IPS DF 6.9 (cell line): ENCODE measurements at regions not wholly inside any gene's neighbourhood (a gene's known extent, or its start where the extent isn't known, plus 50 kb on each side); places are given as distances from the start of the nearest gene placed in this dataset.

Experiments
- DNase-seq: peaks from one replicate; pipeline ENCODE4 v3.0.0-alpha.2; 2013; ENCODE audit warnings: low read depth, low spot score
- H3K27ac ChIP-seq: one replicate; pipeline ENCODE4 v1.5.1; 2013; ENCODE audit warnings: low read length, control low read depth
- H3K27me3 ChIP-seq: 2 replicates; pipeline ENCODE4 v1.6.1; 2013; ENCODE audit warnings: mild to moderate bottlenecking, low read length; ENCODE audit not compliant: control insufficient read depth, insufficient read depth
- H3K36me3 ChIP-seq: 2 replicates; pipeline ENCODE4 v1.6.1; 2013; ENCODE audit warnings: low read length; ENCODE audit not compliant: control insufficient read depth, insufficient read depth
- H3K4me1 ChIP-seq: 2 replicates; pipeline ENCODE4 v1.6.1; 2013; ENCODE audit warnings: low read length; ENCODE audit not compliant: control insufficient read depth, insufficient read depth
- H3K4me3 ChIP-seq: 2 replicates; pipeline ENCODE4 v1.5.1; 2013; ENCODE audit warnings: mild to moderate bottlenecking, low read length
- H3K9me3 ChIP-seq: 2 replicates; pipeline ENCODE4 v1.6.1; 2013; ENCODE audit warnings: low read length, inconsistent platforms; ENCODE audit not compliant: control insufficient read depth, insufficient read depth
- WGBS: extraction: QIAGEN DNeasy Blood & Tissue Kit; methylation state at CpG from one replicate; pipeline ENCODE4 v1.1.7; 2013; ENCODE audit warnings: mixed read lengths, missing lambda C conversion rate; ENCODE audit not compliant: insufficient read length, insufficient coverage; 5-methylcytosine and 5-hydroxymethylcytosine counted together

DNA sequence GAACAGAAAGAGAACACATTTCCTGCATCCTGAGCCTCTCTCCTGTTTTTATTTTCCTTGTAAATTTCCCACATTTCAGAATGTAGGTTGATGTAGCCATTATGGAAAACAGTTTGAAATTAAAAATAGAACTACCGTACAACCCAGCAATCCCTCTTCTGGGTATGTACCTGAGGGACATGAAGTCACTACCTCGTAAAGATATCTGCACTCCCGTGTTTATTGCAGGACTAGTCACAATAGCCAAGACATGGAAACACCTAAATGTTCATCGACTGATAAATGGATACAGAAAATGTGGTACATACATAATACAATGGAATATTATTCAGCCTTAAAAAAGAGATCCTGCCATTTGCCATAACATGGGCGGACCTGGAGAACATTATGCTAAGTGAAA lies 72.0 kb upstream of the JAG1 start:
- Histone ChIP-seq H3K36me3 (no peaks in the 10 kb centered on the region), H3K4me1 (no peaks in the 10 kb centered on the region), H3K27ac (no peak overlapping the region), H3K9me3 (no peaks in the 10 kb centered on the region), H3K27me3 (no peaks in the 10 kb centered on the region), H3K4me3 (no peak overlapping the region)
- no peak for DNase-seq
- no CpG with 5 or more reads among the region's 5 CpGs for WGBS

DNA sequence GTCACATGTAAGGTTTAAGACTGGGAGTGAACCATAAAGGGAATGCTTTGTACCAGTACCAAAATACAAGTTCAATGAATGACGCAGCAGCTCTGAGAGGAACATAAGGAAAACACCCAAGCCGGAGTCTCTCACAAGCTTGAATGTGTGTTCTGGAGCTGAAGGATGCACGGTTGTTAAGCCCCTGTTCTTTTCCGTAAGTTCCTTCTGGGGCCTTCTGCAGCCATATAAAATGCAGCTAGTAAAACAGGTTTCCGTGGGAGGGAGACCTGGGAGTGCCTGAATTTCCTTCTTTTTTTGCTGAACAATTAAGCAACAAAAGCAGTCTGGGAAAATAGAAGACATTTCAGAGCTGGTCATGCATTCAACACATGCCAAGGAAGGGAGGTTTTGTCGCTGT lies 73.2 kb upstream of the JAG1 start:
- no peaks in the 10 kb centered on the region for H3K36me3 ChIP-seq
- WGBS, result no CpG with 5 or more reads among the region's 6 CpGs
- H3K9me3 ChIP-seq, result no peaks in the 10 kb centered on the region
- H3K27me3 ChIP-seq, result no peaks in the 10 kb centered on the region
- DNase-seq, result no peak
- H3K27ac ChIP-seq, result no peak overlapping the region
- H3K4me1 ChIP-seq, result no peaks in the 10 kb centered on the region
- H3K4me3 ChIP-seq, result no peak overlapping the region

- Histone ChIP-seq H3K36me3 (no peaks in the 10 kb centered on the region), H3K27ac (no peak overlapping the region), H3K4me1 (no peaks in the 10 kb centered on the region), H3K4me3 (no peak overlapping the region), H3K9me3 (no peaks in the 10 kb centered on the region), H3K27me3 (no peaks in the 10 kb centered on the region)
- no peak for DNase-seq
Observed at GRCh38 chr20:10749084-10749483, 75.3 kb upstream of the JAG1 start.

DNA sequence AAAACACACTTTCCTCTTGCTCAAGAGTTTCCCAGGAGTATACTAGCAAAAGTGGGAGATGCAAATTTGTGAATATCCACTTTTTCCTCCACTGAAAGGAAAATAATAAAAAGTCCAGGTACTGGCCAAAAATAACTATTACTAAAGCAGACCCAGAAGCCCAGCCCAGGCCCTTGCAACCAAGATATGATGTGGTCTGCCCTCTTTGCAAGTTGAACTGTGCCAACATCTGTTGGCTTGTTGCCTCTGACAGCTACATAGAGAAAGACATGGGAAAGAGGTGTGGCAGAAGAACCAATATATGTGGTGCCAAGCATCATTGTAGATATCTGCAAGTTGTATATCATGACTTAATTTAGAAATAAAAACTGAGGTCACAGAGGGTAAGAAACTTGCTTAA lies 78.4 kb upstream of the JAG1 start:
- H3K4me3 ChIP-seq, result no peak overlapping the region
- H3K27ac ChIP-seq, result no peak overlapping the region
- H3K27me3 ChIP-seq, result no peaks in the 10 kb centered on the region
- no peaks in the 10 kb centered on the region for H3K36me3 ChIP-seq
- no peaks in the 10 kb centered on the region for H3K9me3 ChIP-seq
- H3K4me1 ChIP-seq, result no peaks in the 10 kb centered on the region
- DNase-seq, result no peak

- Histone ChIP-seq H3K36me3 (no peaks in the 10 kb centered on the region), H3K4me3 (no peak overlapping the region), H3K9me3 (no peaks in the 10 kb centered on the region), H3K27me3 (no peaks in the 10 kb centered on the region), H3K4me1 (no peaks in the 10 kb centered on the region), H3K27ac (no peak overlapping the region)
- WGBS, result no CpG with 5 or more reads among the region's 2 CpGs
- DNase-seq, result no peak
Observed at GRCh38 chr20:10754824-10755223, 81.0 kb upstream of the JAG1 start.

DNA sequence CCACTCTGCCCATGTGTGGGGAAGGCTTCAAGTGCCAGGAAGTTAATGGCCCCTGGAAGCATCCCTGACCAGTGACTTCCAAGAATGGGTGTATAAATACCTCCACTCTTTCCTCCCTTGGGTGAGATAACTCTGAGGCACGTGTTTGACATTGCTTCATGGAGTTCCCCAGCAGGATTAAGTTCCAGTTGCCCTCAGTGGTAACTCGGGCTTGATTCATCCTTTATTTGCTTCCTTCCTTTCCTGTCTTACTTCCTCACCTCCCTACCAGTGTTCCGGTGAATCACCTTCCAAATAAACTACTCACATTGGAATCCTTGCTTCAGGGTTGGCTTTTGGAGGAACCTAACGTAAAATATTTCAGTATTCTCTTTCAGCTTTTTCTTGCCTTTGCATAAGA lies 84.6 kb upstream of the JAG1 start:
- no CpG with 5 or more reads among the region's 4 CpGs for WGBS
- no peaks in the 10 kb centered on the region for H3K4me1 ChIP-seq
- H3K27ac ChIP-seq, result no peak overlapping the region
- H3K36me3 ChIP-seq, result no peaks in the 10 kb centered on the region
- H3K4me3 ChIP-seq, result no peak overlapping the region
- no peaks in the 10 kb centered on the region for H3K27me3 ChIP-seq
- no peak for DNase-seq
- no peaks in the 10 kb centered on the region for H3K9me3 ChIP-seq

- H3K4me3 ChIP-seq, result no peak overlapping the region
- no peaks in the 10 kb centered on the region for H3K9me3 ChIP-seq
- H3K36me3 ChIP-seq, result no peaks in the 10 kb centered on the region
- no CpG with 5 or more reads among the region's 8 CpGs for WGBS
- no peaks in the 10 kb centered on the region for H3K27me3 ChIP-seq
- no peak for DNase-seq
- no peaks in the 10 kb centered on the region for H3K4me1 ChIP-seq
- no peak overlapping the region for H3K27ac ChIP-seq
Observed at GRCh38 chr20:10761232-10761631, 87.4 kb upstream of the JAG1 start.

DNA sequence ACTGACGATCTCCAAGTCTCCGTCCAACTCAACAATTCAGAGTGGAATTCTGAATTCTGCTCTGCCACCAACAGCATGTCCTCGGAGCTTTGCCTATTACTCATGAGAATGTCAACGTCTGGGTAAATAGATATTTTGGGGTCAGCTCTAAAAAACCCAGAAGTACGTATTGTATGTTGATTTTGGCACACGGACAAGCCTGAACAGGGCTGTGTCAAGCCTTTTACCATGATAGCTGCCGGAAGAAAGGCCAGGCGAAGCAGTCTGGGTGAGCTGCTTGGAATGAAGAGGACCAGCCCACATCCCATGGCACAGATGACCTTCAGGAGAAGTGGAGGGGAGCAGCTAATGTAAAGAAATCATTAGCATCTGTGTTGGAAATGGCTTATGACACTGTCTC lies 88.0 kb upstream of the JAG1 start:
- Histone ChIP-seq H3K27me3 (no peaks in the 10 kb centered on the region), H3K4me3 (no peak overlapping the region), H3K4me1 (no peaks in the 10 kb centered on the region), H3K36me3 (no peaks in the 10 kb centered on the region), H3K9me3 (no peaks in the 10 kb centered on the region), H3K27ac (no peak overlapping the region)
- no CpG with 5 or more reads among the region's 8 CpGs for WGBS
- no peak for DNase-seq

GRCh38 chr20:10762216-10762615 lies 88.4 kb upstream of the JAG1 start:
- no peaks in the 10 kb centered on the region for H3K36me3 ChIP-seq
- H3K27me3 ChIP-seq, result no peaks in the 10 kb centered on the region
- no peak overlapping the region for H3K4me3 ChIP-seq
- no peaks in the 10 kb centered on the region for H3K4me1 ChIP-seq
- no peak for DNase-seq
- no CpG with 5 or more reads among the region's 2 CpGs for WGBS
- H3K9me3 ChIP-seq, result no peaks in the 10 kb centered on the region
- H3K27ac ChIP-seq, result no peak overlapping the region

- H3K9me3 ChIP-seq, result no peaks in the 10 kb centered on the region
- no peaks in the 10 kb centered on the region for H3K27me3 ChIP-seq
- H3K4me3 ChIP-seq, result no peak overlapping the region
- WGBS, result no CpG with 5 or more reads among the region's 2 CpGs
- no peak for DNase-seq
- H3K27ac ChIP-seq, result no peak overlapping the region
- H3K4me1 ChIP-seq, result no peaks in the 10 kb centered on the region
- H3K36me3 ChIP-seq, result no peaks in the 10 kb centered on the region
Observed at GRCh38 chr20:10763112-10763511, 89.3 kb upstream of the JAG1 start.

DNA sequence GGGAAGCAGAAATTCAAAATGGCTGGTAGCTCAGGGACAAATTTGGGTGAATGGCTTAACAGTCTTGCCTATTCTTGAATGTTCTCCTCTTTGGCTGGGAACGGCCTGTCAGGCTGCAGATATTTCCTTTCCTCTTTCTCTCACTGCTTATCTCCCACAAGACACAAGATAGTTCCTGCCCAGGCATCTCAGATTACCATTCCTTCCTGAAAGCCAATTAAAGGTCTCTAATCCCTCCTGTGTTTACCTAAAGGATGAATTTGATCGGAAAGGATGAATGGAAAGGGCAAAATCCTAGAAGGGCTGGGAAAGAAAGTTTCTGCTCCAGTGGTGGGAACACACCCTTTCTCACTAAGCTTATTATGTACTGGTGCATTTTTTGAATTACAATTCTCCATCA lies 95.9 kb upstream of the JAG1 start:
- no peaks in the 10 kb centered on the region for H3K9me3 ChIP-seq
- no peak for DNase-seq

More for the DNA sequence above, 95.9 kb upstream of the JAG1 start:
- peaks cover 3% of the 10 kb centered on the region; the same call in 1 of the 2 replicates for H3K4me1 ChIP-seq
- no peaks in the 10 kb centered on the region for H3K36me3 ChIP-seq
- no peaks in the 10 kb centered on the region for H3K27me3 ChIP-seq
- no peak overlapping the region for H3K4me3 ChIP-seq
- WGBS, result no CpG with 5 or more reads among the region's 2 CpGs
- H3K27ac ChIP-seq, result no peak overlapping the region
